H1 (cell line): ENCODE measurements at regions not wholly inside any gene's neighbourhood (a gene's known extent, or its start where the extent isn't known, plus 50 kb on each side); places are given as distances from the start of the nearest gene placed in this dataset.

Experiments used
- JUND ChIP-seq: IDR thresholded peaks from 2 replicates; pipeline ENCODE4 v1.6.1; 2011; ENCODE audit warnings: mild to moderate bottlenecking, improper control_type of control experiment, low read length
- NRF1 ChIP-seq: IDR thresholded peaks from 2 replicates; pipeline ENCODE4 v1.6.1; 2011; ENCODE audit warnings: mild to moderate bottlenecking, low read depth, low read length, improper control_type of control experiment
- RFX5 ChIP-seq: IDR thresholded peaks from 2 replicates; pipeline ENCODE4 v1.6.1; 2011; ENCODE audit warnings: low read depth, low read length, improper control_type of control experiment, borderline replicate concordance

DNA sequence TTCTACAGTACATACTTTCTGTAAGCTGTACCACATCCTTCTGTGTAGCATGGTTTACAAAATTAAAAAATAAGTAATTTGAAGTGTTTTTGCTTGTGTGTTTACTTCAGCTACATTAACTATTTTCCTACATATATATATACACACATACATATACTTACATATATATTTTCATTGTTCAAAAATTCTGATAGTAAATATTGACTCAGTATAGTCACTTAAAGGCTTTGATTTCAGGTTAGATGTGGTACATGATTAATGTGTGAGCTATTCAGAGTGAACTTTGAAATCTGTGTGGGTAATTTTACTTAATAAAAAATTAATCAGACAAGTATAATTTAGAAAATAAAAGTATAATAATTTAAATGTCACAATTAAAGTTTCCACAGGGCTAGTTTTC, 306.7 kb upstream of the CDH18 start (continued):
- TF ChIP-seq RFX5, result no peak
- no peak for TF ChIP-seq JUND
- TF ChIP-seq NRF1, result no peak
